ENCODE measurements at regions not wholly inside any gene's neighbourhood (a gene's known extent, or its start where the extent isn't known, plus 50 kb on each side); places are given as distances from the start of the nearest gene placed in this dataset.
"Not testable (repeated sequence)": the region's sequence is repeated elsewhere in the genome, so short reads cannot be mapped to it uniquely, and the experiment has no call there.

GRCh38 chr1:187714470-187714869 is 885.7 kb downstream of the PLA2G4A start:
- no peak for DNase-seq (ENCODE audit: low read depth)

DNA sequence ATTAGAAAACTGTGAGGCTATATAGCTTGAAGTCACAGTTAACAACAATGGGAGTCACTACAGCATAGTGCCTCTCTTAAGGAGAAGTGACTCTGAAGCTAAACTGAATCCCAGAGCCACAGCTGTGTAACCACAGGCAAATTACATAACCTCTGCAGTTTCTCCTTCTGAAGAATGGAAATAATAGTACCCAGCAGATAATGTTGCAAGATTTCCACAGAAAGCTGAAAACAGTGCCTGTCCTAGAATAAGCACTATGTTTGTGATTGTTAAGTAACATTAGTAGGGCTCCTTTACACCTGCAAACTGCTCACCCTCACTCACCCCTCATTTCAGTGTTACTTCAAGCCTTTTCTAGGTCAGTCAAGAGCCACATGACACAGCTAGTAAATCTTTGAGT is 886.7 kb downstream of the PLA2G4A start:
- DNase-seq (ENCODE audit: low read depth) = no peak

DNA sequence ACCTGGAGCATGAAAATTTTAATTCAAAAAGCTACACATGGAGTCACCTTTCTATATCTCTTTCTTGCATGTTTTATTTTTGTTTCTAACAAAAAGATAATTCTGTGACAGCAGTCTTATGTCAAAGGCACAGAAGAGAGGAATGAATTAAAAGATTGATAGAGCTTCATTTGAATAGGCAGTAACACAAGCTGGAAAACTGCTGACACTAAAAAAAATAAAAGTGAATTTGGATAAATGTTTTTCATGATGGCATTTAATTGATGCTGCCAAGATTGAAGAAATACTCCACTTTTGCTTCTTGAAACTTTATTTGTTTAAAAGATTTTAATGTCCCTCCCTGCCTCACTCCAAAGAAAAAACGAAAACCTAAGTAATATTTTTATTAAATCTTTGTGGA is 887.4 kb downstream of the PLA2G4A start:
- no peak for DNase-seq (ENCODE audit: low read depth)

- no peak for DNase-seq (ENCODE audit: low read depth)
Observed at GRCh38 chr1:187718527-187718926, 889.8 kb downstream of the PLA2G4A start.

- DNase-seq (ENCODE audit: low read depth) = no peak
Observed at GRCh38 chr1:187721216-187721615, 892.5 kb downstream of the PLA2G4A start.

- DNase-seq (ENCODE audit: low read depth) = no peak
Observed at GRCh38 chr1:187725216-187725615, 896.5 kb downstream of the PLA2G4A start.

- DNase-seq (ENCODE audit: low read depth) = no peak
Observed at GRCh38 chr1:187733232-187733631, 904.5 kb downstream of the PLA2G4A start.

DNA sequence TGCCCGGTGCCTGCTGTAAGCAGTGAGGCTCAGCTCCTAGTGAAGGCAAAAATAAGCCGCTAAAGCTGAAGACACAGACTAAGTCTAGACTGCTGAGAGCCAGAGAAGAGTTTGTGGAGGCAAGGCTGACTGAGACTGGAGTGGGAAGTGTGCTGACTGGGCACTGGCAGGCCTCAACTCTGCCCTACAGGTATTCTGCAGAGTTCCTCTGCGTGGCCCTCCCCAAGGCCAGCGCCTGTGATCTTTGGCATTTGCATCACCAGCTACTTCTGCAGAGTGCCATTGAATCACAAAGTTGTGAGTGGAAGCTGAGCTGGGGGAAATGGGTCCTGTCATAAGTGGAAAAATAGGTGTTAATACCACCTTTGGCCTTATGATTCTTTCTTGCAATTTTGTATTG is 905.7 kb downstream of the PLA2G4A start:
- no peak for DNase-seq (ENCODE audit: low read depth)

DNA sequence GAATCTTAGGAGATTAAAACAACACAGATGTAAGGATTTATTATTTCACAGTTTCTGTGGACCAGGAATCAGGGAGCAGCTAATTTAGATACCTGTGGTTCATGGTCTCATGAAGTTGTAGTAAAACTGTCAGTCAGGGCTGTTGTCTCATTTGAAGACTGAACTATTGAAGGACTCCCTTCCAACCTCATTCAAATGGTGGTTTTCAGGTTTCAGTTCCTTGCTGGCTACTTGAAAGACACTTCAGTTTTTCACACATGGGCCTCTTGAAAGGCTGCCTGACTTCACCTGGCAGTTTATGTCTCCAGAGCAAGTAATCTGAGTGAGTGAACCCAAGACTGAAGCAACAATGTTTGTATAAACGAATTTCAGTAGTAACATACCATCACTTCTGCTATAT is 915.9 kb downstream of the PLA2G4A start:
- DNase-seq (ENCODE audit: low read depth) = no peak

- DNase-seq (ENCODE audit: low read depth) = no peak
Observed at GRCh38 chr1:187755536-187755935, 926.8 kb downstream of the PLA2G4A start.

DNA sequence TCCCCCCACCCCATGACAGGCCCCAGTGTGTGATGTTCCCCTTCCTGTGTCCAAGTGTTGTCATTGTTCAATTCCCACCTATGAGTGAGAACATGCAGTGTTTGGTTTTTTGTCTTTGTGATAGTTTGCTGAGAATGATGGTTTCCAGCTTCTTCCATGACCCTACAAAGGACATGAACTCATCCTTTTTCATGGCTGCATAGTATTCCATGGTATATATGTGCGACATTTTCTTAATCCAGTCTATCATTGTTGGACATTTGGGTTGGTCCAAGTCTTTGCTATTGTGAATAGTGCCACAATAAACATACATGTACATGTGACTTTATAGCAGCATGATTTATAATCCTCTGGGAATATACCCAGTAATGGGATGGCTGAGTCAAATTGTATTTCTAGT is 927.9 kb downstream of the PLA2G4A start:
- DNase-seq (ENCODE audit: low read depth) = not testable (repeated sequence)

- DNase-seq (ENCODE audit: low read depth) = no peak
Observed at GRCh38 chr1:187759825-187760333, 931.1 kb downstream of the PLA2G4A start.

- no peak for DNase-seq (ENCODE audit: low read depth)
Observed at GRCh38 chr1:187762118-187762517, 933.4 kb downstream of the PLA2G4A start.

DNA sequence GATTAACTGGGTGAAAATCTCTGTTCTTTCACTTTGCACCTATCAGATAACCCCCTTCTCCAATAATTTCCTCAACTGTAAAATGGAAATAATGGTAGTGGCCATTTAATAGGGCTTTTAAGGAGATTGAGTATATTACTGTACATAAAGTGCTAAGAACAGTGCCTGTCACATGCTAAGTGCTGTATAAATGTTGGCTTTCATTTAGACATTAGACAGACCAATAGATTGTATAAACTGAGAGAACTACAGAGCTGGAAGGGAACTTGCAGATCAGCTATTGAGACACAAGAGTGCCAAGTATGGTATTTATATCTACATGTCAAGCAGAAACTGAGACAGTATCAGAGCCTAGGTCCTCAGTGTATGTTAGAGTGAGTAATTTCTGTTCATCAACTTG is 934.7 kb downstream of the PLA2G4A start:
- DNase-seq (ENCODE audit: low read depth) = no peak

DNA sequence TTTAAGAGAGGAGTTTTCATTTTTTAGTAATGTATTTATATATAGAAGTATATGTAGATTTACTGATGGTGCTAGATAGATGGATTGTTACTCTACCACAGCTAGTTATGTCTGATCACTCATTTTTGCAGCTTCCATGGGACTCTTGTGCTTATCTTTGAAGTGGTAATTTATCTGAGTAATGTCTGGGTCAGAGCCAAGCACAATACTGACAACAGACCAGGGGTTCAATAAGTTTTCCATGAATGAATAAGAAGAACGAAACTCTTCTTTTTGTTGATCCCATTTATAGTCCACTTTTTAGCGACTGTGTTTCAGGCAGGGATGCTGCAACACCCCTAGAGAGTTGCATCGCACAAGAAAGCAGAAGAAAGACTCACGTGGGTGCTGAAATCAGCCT is 935.2 kb downstream of the PLA2G4A start:
- no peak for DNase-seq (ENCODE audit: low read depth)

- DNase-seq (ENCODE audit: low read depth) = no peak
Observed at GRCh38 chr1:187771396-187771795, 942.6 kb downstream of the PLA2G4A start.

GRCh38 chr1:187773168-187773567 is 944.4 kb downstream of the PLA2G4A start:
- no peak for DNase-seq (ENCODE audit: low read depth)

GRCh38 chr1:187787736-187788135 is 959.0 kb downstream of the PLA2G4A start:
- no peak for DNase-seq (ENCODE audit: low read depth)

GRCh38 chr1:187788718-187789117 is 960.0 kb downstream of the PLA2G4A start:
- DNase-seq (ENCODE audit: low read depth) = no peak

DNA sequence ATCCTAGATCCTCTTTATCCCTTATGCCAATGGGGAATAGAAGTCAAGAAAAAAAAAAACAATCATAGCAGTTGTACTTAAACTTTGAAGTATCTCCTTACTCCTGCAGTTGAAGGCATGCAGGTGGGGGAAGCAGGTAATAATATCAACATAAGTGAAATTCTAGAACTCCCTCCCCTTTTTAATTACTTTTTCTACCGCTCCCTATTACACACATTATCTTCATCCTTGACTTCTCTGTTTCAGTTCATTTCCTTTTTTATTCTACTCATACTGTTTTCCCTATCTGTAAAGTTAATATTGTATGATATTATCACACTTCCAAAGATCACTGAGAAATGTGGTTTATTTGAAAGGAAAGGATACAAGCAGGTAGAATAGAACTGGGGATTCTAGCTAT is 962.0 kb downstream of the PLA2G4A start:
- DNase-seq (ENCODE audit: low read depth) = no peak

DNA sequence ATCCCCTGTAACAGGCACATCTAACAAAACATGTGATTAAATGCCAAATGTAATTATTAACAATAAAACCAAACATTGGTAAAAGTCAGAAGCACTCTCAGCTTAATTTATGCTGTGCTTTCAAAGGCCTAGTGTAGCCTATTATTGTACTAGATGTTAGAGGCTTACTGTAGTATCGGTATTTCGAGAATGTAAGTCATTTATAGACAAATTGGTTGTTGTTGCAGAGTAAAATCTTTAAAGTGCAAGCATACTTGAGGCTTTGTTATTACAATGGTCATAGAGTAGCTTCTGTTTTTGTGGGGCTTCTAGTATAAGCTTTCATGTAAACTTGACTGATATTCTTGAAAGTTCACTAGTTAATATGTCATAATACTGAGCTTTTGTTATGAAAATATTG is 965.8 kb downstream of the PLA2G4A start:
- no peak for DNase-seq (ENCODE audit: low read depth)

DNA sequence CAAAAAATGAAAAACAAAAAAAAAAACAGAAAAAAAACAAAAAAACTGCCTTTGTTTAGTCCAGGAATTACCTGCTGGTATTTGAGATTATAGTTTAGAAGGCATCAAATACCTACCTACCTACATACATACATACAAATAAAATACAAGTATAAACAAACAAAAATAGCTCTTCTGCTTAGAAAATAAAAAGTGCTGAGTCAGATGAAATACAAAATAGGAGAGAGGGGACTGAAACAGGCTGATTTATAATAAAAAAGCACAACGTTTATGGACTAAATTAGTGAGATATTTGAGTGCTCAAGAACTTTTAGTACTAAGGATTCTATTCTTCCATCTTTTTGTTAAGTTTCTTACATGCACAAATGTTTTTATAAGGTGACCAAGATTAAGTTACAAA is 980.8 kb downstream of the PLA2G4A start:
- DNase-seq (ENCODE audit: low read depth) = no peak

DNA sequence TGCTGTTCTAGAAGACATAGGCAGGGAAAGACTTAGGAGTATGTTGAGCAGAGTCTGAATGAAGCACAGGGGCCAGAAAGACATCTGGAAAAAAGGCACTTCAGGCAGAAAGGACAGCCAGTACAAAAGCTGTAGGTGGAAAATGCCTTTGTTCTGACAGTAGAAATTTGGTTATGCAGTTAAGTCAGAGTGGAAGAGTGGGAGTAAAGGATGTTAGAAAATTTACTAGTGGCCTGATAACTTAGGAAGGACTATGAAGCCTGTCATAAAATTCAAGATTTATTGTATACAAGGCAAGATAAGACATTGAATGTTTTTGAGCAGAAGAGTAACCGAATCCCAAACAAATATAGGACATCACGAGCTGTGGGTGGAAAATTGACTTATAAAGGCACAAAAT is 987.9 kb downstream of the PLA2G4A start:
- DNase-seq (ENCODE audit: low read depth) = no peak

DNA sequence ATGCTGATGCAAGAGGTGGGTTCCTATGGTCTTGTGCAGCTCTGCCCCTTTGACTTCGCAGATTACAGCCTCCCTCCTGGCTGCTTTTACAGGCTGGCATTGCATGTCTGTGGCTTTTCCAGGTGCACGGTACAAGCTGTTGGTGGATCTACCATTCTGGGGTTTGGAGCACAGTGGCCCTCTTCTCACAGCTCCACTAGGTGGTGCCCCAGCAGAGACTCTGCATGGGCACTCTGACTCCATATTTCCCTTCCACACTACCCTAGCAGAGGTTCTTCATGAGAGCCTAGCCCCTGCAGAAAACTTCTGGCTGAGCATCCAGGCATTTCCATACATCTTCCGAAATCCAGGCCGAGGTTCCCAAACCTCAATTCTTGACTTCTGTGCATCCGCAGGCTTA is 989.0 kb downstream of the PLA2G4A start:
- DNase-seq (ENCODE audit: low read depth) = no peak

GRCh38 chr1:187819086-187819485 is 990.3 kb downstream of the PLA2G4A start:
- no peak for DNase-seq (ENCODE audit: low read depth)
